ELR (cell line): ENCODE measurements at regions not wholly inside any gene's neighbourhood (a gene's known extent, or its start where the extent isn't known, plus 50 kb on each side); places are given as distances from the start of the nearest gene placed in this dataset.
A peak's percentile ranks its signal among the peaks of the same experiment; 100 is the strongest.

Experiments
- DNase-seq: peaks from one replicate; pipeline ENCODE4 v3.0.0-alpha.2; 2015; ENCODE audit warnings: low read depth

DNA sequence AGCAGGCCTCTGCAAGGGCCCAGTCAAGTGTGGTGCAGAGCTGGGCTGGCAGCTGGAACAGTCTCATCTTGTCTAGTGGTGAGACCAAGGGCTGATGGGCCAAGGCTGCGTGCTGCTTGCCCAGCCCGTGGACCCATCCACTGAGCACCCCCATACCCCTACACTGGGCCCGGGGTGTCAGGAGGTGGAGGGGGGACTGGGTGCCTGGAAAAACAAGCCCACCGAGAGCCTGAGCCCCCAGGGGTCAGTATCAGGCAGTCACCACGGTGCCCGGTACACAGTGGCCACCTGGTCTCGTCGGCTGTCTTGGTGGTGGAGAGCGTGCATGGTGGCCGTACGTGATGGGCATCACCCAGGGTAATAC, 238.3 kb downstream of the SEC14L1 start:
- DNase-seq, result no peak

GRCh38 chr17:77379832-77380231, 239.1 kb downstream of the SEC14L1 start:
- DNase-seq, result no peak

- DNase-seq, result no peak
Measured at GRCh38 chr17:77380395-77381184, 239.8 kb downstream of the SEC14L1 start.

DNA sequence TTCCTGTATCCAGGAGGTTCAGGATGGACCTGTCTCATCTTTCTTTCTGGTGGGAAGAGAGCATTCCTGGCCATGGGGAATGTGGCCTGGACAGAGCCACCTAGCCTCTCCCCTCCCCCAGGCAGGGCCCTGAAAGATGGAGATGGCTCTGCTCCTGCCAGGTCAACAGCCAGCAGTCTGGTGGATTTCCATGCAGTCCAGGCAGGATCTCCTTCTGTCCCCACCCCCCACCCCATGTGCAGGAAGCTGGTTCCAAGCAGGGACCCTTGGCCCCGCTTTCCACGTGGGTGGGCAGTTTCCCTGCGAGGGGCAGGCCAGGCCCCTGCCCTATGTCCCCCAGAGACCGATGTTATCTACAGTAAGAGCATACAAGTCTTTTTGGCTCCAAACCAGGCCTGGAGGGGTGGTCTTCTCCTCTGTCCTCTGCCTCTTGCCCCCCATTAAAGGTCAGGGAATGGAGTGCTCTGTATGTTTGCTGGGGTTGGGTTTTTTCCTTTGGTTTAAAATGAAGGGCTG, 240.5 kb downstream of the SEC14L1 start:
- DNase-seq, result no peak

- DNase-seq, result no peak
Measured at GRCh38 chr17:77381731-77382130, 241.0 kb downstream of the SEC14L1 start.

DNA sequence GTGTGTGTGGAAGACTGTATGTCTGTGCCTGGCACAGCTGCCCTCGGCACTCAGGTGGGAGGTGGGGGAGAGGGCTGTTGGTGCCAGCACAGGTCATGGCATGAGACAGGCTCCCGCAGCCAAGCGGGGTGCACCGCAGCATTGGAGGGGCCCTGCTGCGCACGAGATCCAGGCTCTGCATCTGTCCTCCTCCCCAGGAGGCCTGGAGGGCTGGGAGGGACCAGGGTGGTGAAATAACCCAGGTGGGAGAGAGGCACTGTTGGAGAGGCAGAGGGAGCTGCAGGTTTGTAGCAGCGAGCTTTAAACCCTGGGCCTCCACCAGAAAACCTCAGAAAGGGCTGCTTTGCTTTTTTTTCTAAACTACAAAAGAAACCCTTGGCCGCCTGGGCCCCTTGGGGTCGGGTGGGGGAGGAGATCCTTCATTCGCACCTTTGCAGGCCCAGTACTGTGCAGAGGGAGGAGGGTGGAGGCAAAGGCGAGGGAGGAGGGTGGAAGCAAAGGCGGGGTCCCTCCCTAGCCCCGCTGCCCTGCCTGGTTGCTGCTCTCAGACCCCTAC, 241.7 kb downstream of the SEC14L1 start:
- DNase-seq, result no peak

- peak; percentile 45 for DNase-seq
Measured at GRCh38 chr17:77382966-77383612, 242.3 kb downstream of the SEC14L1 start.

GRCh38 chr17:77383613-77384608, 243.1 kb downstream of the SEC14L1 start:
- no peak for DNase-seq

DNA sequence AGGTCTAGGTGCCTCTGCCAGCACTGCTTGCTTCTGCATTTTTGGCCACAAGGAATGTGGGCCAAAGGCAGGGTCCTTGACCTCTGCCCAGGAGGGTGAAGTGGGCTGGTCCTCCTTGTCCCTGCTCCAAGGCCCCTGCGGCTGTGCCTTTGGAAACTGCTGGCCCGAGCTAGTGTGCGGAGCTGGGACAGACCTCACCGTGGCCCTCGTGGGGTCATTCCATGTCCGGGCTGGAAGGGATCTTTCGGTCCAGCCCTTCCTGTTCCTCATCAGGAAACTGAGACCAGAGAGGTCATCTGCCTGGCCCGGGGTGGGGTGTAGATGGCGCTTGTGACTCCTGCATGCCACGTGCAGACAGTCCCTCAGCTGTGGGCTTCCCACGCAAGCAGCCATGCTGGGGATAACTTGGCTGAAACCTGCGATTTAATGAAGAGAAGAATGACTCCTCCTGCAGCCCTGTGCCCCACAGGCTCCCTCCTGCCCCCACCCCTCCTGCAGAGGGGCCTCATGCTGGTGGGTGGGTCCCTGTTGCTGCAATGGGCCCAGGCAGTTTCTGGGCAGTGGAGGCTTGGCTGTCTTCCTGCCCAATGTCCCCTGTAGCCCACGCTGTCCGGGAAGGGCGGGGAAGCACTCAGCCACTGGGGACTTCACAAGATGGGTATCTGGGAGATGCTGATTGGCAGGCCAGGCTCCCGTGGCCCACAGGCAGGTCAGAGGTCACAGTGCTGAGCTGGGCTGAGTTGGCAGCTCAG, 245.2 kb downstream of the SEC14L1 start:
- no peak for DNase-seq

DNA sequence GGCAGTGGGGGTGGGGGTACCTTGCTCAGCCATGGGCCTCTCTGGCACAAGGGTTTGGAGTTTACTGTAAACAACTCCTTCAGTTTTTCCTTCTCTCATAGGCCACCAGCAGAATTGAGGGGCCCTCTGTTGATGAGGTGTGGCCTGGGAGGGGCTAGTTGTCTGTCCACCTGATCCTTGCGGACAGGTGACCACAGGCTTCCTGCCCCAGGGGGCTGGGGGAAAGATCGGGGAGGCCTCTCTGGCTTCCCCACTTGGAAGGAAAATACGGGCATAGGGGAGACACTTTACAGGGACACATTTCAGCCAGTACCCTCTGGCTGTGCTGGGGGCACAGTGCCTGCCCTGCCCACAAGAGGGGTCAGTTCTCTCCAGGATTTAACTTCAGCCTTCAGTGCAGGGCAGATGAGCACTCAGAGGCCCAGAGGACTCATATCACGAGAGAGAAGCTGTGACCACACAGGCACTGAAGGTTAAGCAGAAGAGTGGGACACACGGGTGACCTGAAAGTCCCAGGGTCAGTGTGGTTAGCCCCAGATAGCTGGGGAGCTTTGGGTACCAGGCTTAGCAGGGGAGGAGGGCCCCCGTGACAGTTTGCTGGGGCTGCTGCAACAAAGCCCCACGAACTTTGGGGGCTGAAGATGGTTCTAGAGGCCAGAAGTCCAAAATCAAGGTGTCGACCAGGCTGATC, 245.9 kb downstream of the SEC14L1 start:
- DNase-seq, result no peak

GRCh38 chr17:77387891-77388290, 247.1 kb downstream of the SEC14L1 start:
- no peak for DNase-seq

DNA sequence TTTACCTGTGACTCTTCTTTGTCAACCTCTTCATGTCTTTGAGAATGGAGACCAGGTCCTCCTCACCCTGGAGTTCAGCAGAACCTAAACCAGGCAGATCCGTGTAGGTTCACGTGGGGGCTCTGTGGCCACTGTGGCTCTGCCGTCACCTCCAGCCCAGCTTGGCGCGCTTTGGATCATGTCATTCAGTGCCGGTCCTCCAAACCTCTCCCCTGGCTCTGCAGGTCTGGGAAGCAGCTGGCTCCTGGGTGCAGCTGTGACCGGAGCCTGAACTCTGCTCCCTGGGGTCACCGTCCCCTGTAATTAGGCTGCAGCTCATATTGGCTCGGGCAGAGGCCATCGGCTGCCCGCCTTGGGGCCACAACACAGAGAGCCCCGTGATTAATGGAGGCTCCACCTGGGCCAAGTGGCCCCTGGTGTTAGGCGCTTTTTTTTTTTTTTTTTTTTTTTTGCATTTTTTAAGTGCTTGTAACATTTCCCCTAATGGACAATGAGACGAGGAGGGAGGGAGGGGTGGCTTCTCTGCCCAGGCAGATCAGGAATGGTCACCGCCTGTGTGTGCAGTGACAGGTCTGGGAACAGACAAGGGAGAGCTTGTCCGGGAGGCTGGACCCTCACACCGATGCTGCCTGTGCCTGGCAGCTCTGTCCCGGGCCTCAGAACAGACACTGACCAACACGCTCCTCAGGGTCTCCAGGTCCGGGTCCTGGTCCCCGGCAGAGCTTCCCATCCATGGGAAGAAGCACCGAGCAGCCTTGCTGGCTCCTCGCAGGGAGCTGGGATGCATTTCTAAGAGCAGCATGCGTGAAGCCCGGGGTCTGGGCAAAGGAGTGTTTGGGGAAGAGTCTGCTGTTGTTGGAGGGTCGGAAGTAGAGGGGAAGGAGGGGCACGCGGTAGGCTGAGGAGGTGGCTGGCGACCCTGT, 247.9 kb downstream of the SEC14L1 start:
- DNase-seq, result peak; percentile 49

GRCh38 chr17:77390870-77391269, 250.1 kb downstream of the SEC14L1 start:
- DNase-seq, result no peak

GRCh38 chr17:77391668-77392375, 251.1 kb downstream of the SEC14L1 start:
- DNase-seq, result peak; percentile 98

- no peak for DNase-seq
Measured at GRCh38 chr17:77392376-77393273, 251.9 kb downstream of the SEC14L1 start.

- DNase-seq, result no peak
Measured at GRCh38 chr17:77393274-77393600, 252.5 kb downstream of the SEC14L1 start.

- no peak for DNase-seq
Measured at GRCh38 chr17:77393867-77394539, 253.2 kb downstream of the SEC14L1 start.
